Hematopoietic multipotent progenitor cell treated with erythropoietin and hydrocortisone succinate and interleukin-3 and kit ligand, for 8 days (in vitro differentiated cells): ENCODE measurements at regions not wholly inside any gene's neighbourhood (a gene's known extent, or its start where the extent isn't known, plus 50 kb on each side); places are given as distances from the start of the nearest gene placed in this dataset.

ENCODE experiments used
- DNase-seq: peaks from one replicate; pipeline ENCODE4 v3.0.0-alpha.2; 2015

DNA sequence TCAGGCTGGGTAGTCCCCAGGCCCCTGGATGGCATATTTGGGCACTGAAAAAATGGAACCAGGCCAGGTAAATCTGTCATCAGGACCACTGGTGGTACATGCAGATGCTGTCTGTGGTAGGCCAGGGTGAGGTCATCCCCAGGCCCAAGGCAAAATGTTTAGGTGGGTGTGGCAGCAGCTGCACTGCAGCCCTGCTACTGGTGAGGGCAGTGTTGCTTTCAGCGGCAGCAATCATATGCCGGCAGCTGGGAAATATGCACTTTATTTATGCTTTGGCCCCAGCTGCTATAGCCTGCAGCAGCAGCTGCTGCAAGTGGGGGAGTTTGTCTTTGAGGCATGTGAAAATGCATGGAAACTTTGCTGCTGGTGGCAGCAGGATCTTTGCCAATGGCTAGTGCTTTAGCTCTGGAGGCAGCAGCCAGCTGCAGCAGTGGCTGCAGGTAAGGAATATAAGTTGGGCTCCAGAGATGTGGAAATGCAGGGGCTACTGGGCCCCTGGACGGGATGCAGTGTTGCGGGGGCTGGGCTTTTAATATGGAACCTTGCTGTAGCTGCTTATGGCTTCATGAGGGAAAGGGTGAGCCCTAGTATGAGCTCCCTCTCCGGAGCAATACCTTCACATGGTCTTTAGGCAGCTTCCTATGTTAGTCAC, 365.7 kb upstream of the CADM1 start:
- DNase-seq: no peak

DNA sequence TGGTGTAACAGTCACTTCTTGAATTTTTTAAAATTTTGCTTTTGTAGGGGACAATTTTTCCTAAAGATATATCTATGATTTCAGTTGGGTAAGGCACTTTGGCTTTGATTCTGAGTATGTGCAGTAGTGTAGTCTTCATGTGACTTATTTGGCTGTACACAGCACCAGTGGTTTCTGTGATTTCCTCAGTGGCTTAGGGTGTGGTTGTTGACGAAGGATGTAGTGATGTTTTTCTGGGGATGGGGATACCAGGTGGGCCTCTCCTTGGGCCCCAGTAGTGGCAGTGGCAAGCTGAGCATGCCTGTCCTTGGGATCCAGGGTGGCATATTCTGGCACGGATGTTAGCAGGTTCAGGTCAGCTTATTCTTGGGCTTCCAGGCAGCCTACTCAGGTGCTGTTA, 364.9 kb upstream of the CADM1 start:
- no peak for DNase-seq

DNA sequence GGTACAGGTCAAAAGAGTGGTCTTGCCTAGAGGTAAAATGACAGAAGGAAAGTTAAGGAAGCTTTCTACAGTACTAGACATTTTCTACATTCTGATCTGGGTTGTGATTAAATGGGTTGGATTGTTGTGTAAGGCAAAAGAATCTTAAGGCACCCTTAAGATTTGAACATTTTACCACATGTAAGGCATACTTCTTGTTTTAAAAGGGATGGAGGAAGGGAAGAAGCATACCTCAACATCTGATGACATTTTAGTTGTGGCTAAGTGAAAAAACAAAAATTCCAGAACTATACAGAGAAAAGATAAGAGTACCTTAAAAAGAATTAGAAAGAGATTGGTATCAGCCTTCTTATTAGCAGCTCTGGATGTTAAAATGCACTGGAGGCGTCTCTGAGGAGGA, 356.0 kb upstream of the CADM1 start:
- no peak for DNase-seq

DNA sequence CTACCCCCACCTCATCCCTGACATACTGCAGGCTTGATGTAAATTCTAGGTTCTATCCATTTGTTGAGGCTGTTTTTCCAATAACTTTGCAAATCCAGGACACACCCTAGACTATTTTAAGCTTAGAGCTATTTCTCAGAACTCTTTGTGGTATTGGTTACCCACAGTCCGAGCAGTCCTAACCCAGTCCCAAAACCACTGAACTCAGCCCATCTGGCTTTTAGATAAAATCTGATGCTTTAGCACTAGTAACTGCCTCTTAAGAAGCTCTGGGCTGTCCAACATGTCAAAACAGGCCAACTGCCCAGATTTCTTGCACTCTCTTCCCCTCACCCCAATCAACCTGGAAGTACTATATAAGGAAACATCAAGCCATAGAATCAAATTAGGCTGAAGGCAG, 344.4 kb upstream of the CADM1 start:
- no peak for DNase-seq

DNA sequence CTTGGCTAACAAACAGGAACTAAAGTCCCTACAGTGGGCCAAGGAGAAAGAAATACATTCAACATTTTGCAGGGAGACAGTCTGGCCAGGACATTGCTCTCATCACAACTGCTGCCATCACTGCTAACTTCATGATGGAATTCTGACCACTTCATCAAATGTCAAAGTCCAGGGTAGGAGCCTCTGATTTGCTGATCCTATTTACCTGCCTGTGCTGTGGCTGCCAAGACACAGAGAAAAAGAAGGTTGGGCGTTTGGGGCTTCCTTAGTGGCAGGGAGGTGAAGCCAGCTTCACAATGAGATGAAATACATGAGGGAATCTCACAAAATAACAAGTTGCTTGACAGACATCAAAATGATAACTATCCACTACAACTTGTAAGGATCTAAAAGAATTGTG, 343.9 kb upstream of the CADM1 start:
- no peak for DNase-seq

DNA sequence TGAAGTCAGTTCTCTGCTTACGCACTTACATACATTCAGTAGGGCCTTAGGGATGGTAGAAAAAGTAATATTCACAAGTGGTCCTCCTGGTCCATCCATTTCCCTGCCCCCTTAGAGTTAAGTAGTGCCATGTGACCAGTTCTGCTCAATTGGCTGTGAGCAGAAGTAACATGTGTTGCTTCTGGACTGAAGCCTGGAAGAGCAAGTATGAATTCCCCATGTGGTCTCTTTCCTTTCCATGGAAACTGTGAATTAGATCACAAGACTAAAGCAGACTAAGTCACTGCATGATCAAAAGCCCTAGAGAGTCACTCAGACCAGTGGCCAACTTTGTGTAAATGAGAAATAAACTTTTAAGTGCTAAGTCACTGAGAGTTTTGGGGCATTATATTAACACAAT, 341.7 kb upstream of the CADM1 start:
- DNase-seq: no peak

DNA sequence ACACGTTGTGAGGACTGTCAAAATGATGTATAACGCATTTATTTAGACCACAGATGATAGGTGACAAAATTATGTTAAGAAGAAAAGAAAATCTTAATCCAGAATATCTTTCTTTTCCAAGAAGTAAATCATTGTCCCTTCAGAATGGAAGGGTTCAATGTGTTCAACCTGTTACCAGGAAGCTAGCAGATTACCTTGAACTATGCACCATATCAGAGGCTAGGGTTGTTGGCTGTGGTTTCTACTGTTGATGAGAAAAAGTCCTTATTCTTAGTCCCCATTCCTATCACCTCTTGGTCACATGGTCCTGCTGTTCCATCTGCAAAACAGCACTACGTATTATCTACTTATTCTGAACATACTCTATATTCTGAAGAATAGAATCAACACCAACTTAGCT, 339.5 kb upstream of the CADM1 start:
- DNase-seq: no peak

DNA sequence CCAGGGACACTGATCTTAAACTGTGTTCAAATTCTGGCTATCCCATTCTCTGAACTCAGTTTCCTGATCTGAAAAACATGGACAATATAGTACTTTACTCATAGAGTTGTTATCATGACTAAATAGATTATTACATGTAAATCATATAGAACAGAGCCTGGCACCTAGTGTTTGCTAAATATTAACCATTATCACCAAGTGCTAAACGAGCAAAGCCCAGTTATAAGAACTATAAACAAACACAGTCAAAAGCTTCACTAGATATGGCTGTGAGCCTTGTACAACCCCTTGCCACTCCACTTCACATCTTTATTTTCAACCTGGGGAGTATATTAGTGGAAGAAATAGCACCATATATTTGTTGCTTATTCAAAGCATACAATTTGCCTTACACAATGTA, 338.9 kb upstream of the CADM1 start:
- no peak for DNase-seq

DNA sequence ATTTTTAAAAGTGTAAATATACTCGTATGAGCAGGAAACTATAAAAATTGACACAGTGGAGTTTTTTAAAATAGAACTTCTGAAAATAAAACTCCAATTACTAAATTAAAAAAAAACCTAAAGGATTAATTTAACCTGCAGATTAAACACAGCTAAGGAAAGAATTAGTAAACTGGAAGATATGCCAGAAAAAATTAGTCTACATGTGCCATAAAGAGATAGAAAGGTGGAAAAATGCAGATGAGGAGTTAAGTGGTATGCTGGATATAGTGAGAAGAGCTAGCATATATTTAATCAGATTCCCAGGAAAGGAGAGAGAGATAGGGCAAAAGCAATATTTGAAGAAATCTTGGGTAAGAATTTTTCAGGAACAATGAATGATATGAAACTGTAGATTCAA, 315.8 kb upstream of the CADM1 start:
- DNase-seq: no peak

DNA sequence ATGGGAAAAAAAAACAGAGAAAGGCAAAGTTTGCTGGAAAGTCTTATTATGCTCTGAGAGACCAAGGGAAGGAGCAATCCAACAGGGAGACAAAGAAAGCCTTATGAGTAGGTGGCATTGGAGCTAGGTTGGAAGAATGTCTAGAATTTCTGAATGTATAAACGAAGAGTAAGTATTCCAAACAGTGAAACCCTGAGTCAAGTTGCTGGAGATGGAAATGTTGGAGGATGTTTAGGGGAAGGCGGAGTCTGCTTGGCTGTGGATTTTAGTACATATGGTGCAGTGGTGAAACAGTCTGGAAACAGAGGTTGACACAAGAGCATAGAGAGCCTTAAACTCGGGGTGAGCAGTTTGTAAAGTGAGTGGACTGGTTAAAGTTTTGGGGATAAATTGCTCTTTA, 314.8 kb upstream of the CADM1 start:
- no peak for DNase-seq

DNA sequence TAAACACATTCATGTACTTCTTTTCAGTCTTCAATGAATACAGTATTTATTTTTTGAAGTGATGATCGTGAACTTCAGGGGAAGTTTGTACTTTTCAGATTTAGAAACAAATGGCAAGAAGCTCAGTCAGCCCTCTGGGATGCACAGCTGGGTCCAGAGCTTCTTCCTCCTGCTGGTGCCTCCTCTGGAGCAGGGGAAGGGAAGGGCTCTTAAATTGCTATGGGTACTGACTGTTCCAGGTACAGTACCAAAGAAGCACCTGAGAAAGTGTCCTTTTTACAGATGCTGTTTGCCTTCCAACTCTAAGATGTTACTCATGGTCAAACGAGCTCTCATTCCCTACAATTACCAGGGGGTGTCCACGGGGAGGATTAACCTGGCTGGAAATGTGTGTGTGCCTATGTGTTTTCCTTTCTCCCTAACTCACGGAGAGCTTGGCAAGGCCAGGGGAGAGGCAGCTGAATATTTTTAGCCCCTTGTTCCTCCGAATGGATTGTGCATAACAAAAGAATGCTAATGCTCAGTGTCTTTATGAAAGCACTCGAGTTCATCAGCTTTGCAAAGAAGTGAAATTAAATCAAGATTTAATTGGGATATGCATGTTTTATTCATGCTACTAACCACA, 313.7 kb upstream of the CADM1 start:
- DNase-seq: no peak

DNA sequence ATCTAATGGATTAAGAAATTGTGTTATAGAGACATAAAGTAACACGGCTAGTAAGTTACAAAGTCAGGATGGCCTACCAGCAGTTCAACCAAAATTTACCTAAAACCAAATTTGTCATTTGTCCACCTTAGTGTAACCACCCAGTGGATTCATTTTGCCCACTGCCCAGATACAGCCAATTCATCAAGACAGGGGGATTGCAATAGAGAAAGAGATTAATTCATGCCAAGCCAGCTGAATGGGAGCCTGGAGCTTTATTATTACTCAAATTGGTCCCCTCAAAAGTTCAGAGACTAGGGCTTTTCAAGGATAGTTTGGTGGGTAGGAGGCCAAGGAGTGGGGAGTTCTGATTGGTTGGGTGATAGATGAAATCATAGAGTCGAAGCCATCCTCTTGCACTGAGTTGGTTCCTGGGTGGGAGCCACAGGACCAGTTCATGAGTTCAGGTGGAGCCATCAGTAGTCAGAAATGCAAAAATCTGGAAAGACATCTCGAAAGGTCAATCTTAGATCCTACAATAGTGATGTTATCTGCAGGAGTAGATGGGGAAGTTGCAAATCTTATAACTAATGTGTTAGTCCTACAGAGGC, 304.2 kb upstream of the CADM1 start:
- DNase-seq: no peak

DNA sequence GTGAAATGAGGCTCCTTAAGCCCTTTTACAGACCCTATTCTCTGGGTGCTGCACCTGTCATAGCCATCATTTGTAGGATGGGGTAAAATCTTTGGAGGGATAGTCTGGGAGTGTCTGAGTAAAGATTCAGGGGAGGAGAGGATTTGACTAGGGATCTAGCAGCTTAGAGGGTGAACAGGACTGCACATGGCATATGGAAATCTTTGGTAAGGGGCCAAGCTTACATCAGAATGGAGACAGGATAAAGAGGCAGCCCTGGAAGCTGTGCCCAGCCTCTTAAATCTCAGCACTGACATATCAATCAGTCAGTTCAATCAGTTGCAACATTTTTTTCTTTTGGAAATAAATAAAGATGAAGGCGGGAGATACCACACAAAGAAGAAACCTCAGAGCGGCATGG, 301.8 kb upstream of the CADM1 start:
- DNase-seq: no peak

DNA sequence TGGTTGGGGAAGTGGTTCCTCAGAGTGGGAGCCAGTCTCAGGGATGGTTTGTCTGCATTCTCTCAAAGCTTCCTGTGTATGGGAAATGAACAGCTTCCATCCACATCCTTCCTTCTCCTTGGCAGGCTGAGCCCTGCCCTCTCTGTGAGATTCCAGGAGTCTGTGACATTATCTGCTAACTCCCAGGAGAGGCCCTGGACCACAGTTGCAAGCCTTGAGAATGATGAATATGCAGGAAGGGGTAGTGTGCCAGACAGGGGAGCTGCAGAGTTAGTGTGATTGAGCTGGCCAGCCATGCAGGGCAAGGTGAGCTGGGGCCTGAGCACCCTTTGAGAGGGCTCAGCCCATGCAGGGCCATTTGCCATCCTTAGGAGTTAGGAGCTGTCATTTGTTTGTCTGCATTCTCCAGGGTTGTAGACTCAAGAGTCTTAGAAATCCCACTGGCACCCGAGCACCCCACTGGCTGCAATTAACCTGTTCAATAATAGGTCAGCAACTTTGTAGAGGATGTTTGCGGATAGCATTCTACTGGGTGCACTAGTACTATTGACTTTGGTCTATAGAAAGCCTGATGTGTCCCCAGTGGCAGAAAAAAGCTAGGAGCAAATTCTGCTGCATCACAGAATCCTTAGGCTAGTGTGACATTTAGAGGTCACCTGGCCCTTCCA, 299.0 kb upstream of the CADM1 start:
- no peak for DNase-seq

DNA sequence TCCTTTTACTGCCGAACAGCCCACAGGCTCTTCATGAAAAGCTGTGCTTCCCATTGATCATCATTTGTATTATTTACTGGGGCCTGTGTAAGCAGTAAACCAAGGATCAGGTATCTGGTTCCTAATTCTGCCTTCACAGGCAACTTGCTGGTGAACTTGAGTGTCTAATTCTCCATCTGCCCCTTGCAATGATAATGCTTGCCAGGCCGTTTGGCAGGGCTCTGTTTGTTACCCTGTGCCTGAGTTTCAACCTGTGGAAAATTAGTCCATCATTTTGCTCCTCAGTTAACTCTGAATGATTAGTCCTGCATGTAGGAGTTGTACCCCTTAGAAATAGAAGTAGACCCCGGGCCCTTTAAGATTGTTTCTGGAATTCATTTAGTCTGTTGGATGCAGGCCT, 298.4 kb upstream of the CADM1 start:
- no peak for DNase-seq

DNA sequence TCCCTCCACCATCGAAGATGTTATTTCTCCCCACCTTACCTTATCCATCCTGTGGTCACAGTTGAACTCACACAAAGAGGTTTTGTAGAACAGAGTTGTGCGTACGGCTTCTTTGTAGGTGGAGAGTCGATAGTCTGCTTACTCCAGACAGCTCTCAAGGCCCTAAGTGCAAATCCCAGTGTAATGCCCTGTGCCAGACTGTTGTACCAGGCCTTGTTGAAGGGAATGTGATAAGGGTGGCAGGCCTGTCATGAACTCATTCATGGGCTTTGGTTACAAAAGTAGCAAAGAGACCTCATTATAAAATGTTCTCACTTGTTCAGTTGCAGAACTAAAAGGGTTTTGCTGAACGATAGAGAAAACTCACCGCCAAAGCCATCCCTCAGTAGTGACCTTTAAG, 288.7 kb upstream of the CADM1 start:
- no peak for DNase-seq

DNA sequence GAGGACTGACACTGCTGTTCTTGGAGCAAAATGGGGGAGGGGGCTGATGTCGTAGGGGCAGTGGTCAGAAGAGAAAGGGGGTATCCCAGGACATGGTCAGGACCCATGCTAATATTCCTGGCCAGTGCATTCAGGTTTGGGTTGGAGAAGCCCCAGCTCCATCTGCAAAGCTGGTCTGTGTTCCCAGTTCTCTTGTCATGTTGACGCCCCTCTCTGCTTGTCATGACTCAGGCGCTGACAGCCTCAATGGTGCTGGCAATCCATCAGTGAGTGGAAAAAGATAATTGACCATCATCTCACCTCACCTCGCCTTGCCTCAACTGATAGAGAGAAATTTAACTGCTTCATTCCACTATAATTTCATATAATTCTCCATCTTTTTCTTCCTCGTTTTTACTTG, 283.1 kb upstream of the CADM1 start:
- DNase-seq: no peak

DNA sequence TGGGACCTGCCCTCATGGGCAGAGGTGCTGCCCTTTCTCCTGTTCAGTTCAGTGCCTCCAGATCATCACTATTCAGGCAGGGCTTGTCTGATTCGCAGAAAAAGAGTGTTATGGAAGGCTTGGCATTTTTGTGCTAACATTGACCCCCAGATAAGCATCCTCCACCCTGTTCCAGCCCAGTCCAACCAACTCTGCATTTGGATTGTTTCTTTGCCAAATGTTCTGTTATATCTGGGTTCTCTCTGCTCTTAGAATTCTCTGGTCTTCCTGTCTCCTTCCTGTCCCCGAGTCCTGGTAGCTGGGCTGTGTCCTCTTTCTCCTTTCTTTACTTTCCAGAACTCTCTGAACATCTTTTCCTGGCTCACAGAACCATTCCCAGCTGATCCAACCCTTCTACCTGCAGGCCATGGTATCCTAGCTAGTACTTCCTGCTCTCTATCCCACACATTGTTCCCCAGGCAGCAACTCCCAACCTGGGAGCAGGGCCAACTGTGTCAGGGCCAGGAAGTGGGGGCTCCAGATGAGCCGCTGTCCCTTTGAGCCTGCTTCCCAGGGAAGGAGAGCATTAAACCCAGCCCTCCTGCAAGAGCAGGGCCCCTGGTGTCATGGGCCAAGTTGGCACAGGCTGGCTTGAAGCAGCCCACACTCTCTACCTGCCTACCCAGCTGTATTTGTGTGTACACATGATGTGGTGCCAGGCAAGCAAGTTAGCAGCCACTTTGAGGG, 280.7 kb upstream of the CADM1 start:
- DNase-seq: no peak

DNA sequence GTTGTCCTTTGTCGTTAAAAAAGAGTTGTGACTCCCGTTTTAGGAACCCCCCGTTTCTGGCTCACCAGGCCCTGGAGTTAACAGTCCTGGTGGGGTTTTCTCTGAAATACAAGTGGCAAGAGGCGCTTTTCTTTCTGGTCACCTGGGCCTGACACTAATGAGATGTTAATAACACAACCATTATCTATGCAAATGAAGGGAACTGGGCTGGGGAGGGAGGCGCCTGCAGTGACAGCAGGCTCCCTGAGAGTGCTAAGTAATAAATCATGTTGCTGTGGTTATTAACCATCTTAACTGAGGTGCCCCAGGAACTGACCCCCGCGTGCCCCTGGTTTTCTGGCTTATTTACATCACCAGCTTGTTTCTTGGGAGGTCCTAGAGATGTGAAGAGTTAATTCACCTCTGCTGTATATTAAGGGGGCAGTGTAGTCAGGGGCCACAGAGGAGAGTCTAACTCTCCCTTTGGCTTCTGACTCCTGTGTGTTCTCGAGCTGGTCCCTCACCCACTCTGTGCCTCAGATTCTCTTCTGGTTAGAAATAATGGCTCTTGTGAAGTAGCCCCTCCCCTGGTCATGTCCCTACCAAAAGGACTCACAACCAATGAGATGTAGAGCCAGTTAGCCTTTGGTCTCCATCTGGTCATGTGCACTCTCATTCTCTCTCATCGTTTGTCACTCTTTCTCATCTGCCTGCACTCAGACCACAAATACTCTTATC, 276.6 kb upstream of the CADM1 start:
- no peak for DNase-seq

DNA sequence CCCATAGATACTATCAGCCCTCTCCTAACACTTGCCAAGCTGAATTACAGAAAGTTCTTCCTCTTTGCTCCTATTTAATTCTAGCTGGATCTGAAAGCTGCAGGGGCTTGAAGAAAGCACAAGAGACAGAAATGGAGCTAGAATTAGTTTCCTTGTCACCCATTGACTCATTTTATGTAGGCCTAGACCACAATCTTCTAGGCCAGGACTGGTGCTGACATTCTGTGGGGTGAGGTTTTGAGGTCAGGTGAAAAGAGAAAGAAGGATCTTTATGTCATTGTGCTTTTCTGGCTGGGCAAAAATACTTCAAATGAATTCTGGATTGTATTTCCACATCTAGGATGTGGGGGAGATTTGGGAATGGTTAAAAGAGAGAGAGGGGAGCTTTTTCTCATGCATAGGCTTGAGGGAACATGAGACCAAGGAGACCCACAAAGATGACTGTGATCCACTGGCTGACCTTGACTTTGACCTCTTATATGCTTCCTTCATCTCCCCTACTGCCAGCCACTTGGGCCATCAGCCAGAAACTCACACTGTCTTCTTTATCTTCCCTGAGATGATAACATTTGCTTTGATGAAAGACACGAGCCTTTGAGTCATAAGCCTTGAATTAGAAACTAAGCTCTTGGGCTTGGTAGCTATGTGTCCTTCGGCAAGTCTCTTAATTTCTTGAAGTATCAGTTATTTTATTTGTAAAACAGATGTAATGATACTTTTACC, 274.9 kb upstream of the CADM1 start:
- no peak for DNase-seq

DNA sequence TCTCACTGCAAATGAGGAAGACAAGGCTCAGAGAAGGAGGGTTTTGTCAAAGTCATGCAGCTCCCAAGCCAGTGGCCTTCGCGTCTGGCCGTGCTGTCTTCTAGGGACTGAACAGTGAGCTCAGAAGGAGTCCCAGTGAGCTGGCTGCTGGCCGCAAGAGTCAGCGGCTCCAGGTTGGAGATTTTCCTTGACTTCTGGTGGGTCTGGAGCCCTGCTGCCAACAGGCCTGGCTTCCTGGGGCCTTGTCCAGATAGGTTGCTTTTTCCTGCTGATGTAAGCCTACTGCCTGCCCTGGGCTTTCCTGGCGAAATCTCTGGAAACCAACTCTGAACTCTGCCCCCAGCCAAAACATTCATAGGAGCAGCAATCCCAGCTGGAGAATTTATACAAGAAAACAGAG, 272.7 kb upstream of the CADM1 start:
- no peak for DNase-seq

DNA sequence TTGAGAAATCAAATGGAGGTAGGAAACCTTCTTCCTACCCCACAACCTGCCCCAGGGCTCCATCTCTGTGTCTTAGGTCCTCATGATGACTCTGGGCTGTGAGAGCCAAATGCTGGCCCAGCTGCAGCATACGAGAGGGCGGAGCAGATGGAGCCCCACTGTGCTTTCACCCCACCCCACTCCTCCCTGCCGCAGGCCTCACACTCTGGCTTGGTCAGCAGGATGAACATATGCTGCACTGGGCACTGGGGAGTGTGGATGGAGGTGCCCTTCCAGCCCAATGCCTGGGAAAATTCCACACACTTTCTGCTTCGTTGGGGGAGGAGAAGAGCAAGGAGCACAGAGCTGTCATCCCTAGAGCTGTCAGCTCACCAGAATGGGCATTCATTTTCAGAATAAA, 271.6 kb upstream of the CADM1 start:
- DNase-seq: no peak
